Natural killer cell treated with Interleukin-12 subunit alpha and Interleukin-12 subunit beta and Interleukin-15 and Interleukin-18, amount 100 ng/mL, for 72 hours (primary cell): ENCODE measurements at regions not wholly inside any gene's neighbourhood (a gene's known extent, or its start where the extent isn't known, plus 50 kb on each side); places are given as distances from the start of the nearest gene placed in this dataset.

ENCODE experiments used
- ATAC-seq, 2 donors: fragments of 150-1000 bp; cut with Tn5 transposase in 1 of 2; sonication (Bioruptor Pico), chemical (Tn5 transposase) in 1 of 2; 2 replicates each; pipeline ENCODE4 v1.10.0; 2021
- DNase-seq: peaks from one replicate; pipeline ENCODE4 v3.0.0; 2022; ENCODE audit warnings: low spot score
- H3K27ac Mint-ChIP-seq, 2 donors: 1 replicate in 1 of 2; 2 replicates in 1 of 2; pipeline ENCODE4 v1.8.0; 2022; ENCODE audit warnings: mixed read lengths in 2 of 2, mild to moderate bottlenecking in 1 of 2, moderate library complexity in 1 of 2
- H3K27me3 Mint-ChIP-seq, 2 donors: 1 replicate in 1 of 2; 2 replicates in 1 of 2; pipeline ENCODE4 v1.8.0; 2022; ENCODE audit warnings: mixed read lengths in 2 of 2
- H3K36me3 Mint-ChIP-seq: one replicate; pipeline ENCODE4 v1.8.0; 2022; ENCODE audit warnings: mixed read lengths
- H3K4me1 Mint-ChIP-seq, 2 donors: 1 replicate in 1 of 2; 2 replicates in 1 of 2; pipeline ENCODE4 v1.8.0; 2022; ENCODE audit warnings: low read depth in 2 of 2, mixed read lengths in 2 of 2, mild to moderate bottlenecking in 1 of 2
- H3K4me3 Mint-ChIP-seq: one replicate; pipeline ENCODE4 v1.8.0; 2022; ENCODE audit warnings: mixed read lengths
- H3K9me3 Mint-ChIP-seq: 2 replicates; pipeline ENCODE4 v1.8.0; 2022; ENCODE audit warnings: mixed read lengths

GRCh38 chr3:35484929-35485530 lies 154.3 kb upstream of the ARPP21 start:
- Mint-ChIP-seq H3K4me3 (no peak overlapping the region), H3K27ac (no peak overlapping the region), H3K4me1 (no peaks in the 10 kb centered on the region), H3K36me3 (peaks cover 10% of the 10 kb centered on the region), H3K9me3 (peaks cover 17% of the 10 kb centered on the region), H3K27me3 (no peaks in the 10 kb centered on the region)
- ATAC-seq (no peak), DNase-seq (no peak)

DNA sequence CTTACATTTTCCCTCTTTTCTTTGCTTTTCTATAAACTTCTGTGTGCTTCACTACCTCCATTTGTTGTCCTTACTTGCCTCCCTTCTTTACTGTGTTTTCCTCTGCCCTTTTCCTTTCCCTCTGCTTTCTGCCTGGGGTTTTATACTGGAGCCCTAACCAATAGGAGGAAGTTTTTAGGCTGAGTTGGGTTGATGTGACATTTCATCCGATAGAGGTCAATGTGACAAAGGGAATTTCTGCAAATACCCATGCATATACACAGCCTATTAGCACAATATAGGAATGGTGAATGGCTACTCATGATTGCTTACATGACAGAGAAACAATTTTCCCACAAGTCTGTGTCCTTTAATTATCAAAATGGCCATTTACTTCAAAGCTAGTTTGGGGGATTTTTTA lies 153.0 kb upstream of the ARPP21 start:
- DNase-seq (no peak), ATAC-seq (no peak)
- Mint-ChIP-seq H3K4me1 (no peaks in the 10 kb centered on the region), H3K36me3 (peaks cover 5% of the 10 kb centered on the region), H3K27me3 (no peaks in the 10 kb centered on the region), H3K4me3 (no peak overlapping the region), H3K27ac (no peak overlapping the region), H3K9me3 (peaks cover 16% of the 10 kb centered on the region)

GRCh38 chr3:35487376-35487775 lies 151.9 kb upstream of the ARPP21 start:
- Mint-ChIP-seq H3K4me1 (no peaks in the 10 kb centered on the region), H3K36me3 (no peaks in the 10 kb centered on the region), H3K9me3 (peaks cover 20% of the 10 kb centered on the region)

GRCh38 chr3:35488526-35488925 lies 150.8 kb upstream of the ARPP21 start:
- H3K27ac Mint-ChIP-seq, result no peak overlapping the region
- no peaks in the 10 kb centered on the region for H3K4me1 Mint-ChIP-seq
- H3K36me3 Mint-ChIP-seq, result no peaks in the 10 kb centered on the region
- H3K9me3 Mint-ChIP-seq, result peaks cover 20% of the 10 kb centered on the region
- H3K4me3 Mint-ChIP-seq, result no peak overlapping the region
- no peak for ATAC-seq
- H3K27me3 Mint-ChIP-seq, result no peaks in the 10 kb centered on the region
- no peak for DNase-seq

More at GRCh38 chr3:35487376-35487775, 151.9 kb upstream of the ARPP21 start:
- Mint-ChIP-seq H3K27me3 (no peaks in the 10 kb centered on the region), H3K4me3 (no peak overlapping the region), H3K27ac (no peak overlapping the region)
- no peak for DNase-seq
- ATAC-seq, result no peak

GRCh38 chr3:35492841-35493240 lies 146.5 kb upstream of the ARPP21 start:
- Mint-ChIP-seq H3K27ac (no peak overlapping the region), H3K9me3 (peaks cover 17% of the 10 kb centered on the region), H3K4me3 (no peak overlapping the region), H3K27me3 (no peaks in the 10 kb centered on the region), H3K36me3 (peaks cover 2% of the 10 kb centered on the region), H3K4me1 (no peaks in the 10 kb centered on the region)
- ATAC-seq, result no peak
- no peak for DNase-seq

DNA sequence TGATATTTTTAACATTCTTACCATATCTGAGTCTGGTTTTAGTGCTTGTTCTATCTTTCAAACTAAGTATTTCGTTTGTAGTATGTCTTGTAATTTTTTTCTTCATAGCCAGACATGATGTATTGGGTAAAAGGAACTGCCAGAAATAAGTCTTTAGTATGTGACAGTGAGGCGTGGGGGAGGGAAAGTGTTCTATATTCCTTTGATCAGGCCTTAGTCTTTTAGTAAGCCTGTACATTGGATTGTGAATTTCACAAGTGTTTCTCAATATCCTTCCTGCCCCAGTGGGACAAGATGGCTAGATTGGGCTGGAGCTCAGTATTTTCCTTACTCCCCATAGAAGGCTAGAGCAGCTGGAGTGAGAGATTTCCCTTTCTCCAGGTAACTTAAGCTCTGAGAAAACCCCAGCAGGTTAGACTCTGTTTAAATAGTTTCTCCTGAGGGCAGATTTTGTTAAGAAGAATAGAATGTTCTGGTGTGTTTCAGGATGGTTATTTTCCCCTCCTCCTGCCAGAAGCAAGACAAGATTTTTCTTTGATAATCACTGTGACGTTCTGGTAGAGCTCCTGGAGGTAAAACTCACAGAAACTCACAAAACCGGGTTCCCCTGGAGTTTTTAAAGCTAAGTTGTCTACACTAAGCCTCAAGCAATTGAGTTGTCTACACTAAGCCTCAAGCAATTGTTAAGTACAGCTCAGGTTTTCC lies 140.7 kb upstream of the ARPP21 start:
- Mint-ChIP-seq H3K9me3 (peaks cover 9% of the 10 kb centered on the region), H3K4me1 (no peaks in the 10 kb centered on the region), H3K27me3 (no peaks in the 10 kb centered on the region), H3K36me3 (peaks cover 7% of the 10 kb centered on the region), H3K27ac (no peak overlapping the region), H3K4me3 (no peak overlapping the region)
- ATAC-seq (no peak), DNase-seq (no peak)

GRCh38 chr3:35500641-35501350 lies 138.5 kb upstream of the ARPP21 start:
- ATAC-seq, result no peak
- H3K4me3 Mint-ChIP-seq, result no peak overlapping the region
- H3K27ac Mint-ChIP-seq, result no peak overlapping the region
- DNase-seq, result no peak
- peaks cover 10% of the 10 kb centered on the region for H3K9me3 Mint-ChIP-seq
- H3K36me3 Mint-ChIP-seq, result peaks cover 7% of the 10 kb centered on the region
- no peaks in the 10 kb centered on the region for H3K4me1 Mint-ChIP-seq
- H3K27me3 Mint-ChIP-seq, result no peaks in the 10 kb centered on the region

DNA sequence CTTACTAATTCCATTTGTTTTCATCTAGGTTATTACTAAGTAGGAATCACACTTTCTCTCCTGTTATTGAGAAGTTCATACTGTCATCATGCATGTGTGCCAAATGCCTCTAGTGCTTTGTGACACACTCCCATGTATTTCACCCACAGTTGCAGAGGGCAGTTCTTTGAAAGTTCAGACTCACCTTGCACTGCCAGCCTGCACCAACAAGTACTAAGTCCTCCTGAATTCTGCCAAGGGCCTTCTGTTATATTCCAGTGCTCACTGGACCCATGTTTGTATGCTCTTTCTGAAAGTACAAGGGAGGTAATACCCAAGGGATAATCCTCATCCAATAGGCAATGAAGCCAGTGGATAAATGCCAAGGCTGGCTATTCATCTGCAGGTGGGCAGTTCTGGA lies 136.6 kb upstream of the ARPP21 start:
- peaks cover 27% of the 10 kb centered on the region for H3K9me3 Mint-ChIP-seq
- no peak for ATAC-seq
- H3K27ac Mint-ChIP-seq, result no peak overlapping the region
- H3K4me3 Mint-ChIP-seq, result no peak overlapping the region
- DNase-seq, result no peak
- peaks cover 12% of the 10 kb centered on the region for H3K36me3 Mint-ChIP-seq
- no peaks in the 10 kb centered on the region for H3K27me3 Mint-ChIP-seq
- H3K4me1 Mint-ChIP-seq, result no peaks in the 10 kb centered on the region

DNA sequence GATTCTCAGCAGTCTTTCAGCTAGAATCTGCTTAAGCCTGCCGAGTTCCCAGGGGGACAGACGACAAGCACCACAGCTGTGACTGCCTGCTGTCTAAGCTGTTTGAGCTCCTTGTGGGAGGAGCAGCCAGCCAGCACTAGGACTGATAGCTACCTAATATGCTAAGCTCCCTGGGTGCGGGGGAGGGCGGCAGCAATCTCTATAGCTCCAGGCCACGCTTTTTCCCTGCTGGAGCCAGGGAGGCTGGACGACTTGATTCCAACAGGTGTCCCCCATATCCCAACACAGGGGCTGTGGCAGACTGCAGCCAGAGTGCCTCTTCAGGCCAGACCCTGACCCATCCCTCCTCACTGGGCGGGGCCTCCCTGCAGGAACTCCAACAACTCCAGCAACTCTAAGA lies 134.1 kb upstream of the ARPP21 start:
- H3K4me1 Mint-ChIP-seq, result no peaks in the 10 kb centered on the region
- ATAC-seq, result no peak
- H3K36me3 Mint-ChIP-seq, result peaks cover 5% of the 10 kb centered on the region
- no peak for DNase-seq
- no peak overlapping the region for H3K4me3 Mint-ChIP-seq
- no peaks in the 10 kb centered on the region for H3K27me3 Mint-ChIP-seq
- H3K9me3 Mint-ChIP-seq, result peaks cover 23% of the 10 kb centered on the region
- no peak overlapping the region for H3K27ac Mint-ChIP-seq

GRCh38 chr3:35505772-35506171 lies 133.6 kb upstream of the ARPP21 start:
- ATAC-seq (no peak), DNase-seq (no peak)
- no peak overlapping the region for H3K4me3 Mint-ChIP-seq
- H3K27ac Mint-ChIP-seq, result no peak overlapping the region
- peaks cover 23% of the 10 kb centered on the region for H3K9me3 Mint-ChIP-seq
- no peaks in the 10 kb centered on the region for H3K4me1 Mint-ChIP-seq
- peaks cover 5% of the 10 kb centered on the region for H3K36me3 Mint-ChIP-seq
- no peaks in the 10 kb centered on the region for H3K27me3 Mint-ChIP-seq

DNA sequence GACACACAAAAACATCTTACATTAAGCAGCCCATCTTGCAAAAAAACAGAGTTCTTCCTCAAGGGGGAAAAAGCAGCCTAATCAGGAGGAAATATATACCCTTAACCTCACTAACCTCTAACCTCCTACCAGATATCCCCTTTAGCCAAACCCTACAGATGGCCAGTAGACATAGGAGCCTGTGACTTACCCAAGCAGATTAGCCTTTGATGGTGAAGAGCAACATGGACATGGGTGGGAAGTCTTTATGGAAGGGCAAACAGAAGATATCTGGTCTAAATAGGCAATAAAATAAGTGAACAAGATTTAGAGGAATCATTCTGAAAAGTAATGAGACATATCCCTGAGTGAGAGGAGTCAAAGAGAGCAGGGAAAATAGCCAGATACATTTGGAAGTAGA lies 119.4 kb upstream of the ARPP21 start:
- DNase-seq (no peak), ATAC-seq (no peak)
- H3K27me3 Mint-ChIP-seq, result no peaks in the 10 kb centered on the region
- no peaks in the 10 kb centered on the region for H3K36me3 Mint-ChIP-seq
- H3K27ac Mint-ChIP-seq, result no peak overlapping the region
- H3K9me3 Mint-ChIP-seq, result peaks cover 21% of the 10 kb centered on the region
- no peaks in the 10 kb centered on the region for H3K4me1 Mint-ChIP-seq
- no peak overlapping the region for H3K4me3 Mint-ChIP-seq

GRCh38 chr3:35521196-35521595 lies 118.1 kb upstream of the ARPP21 start:
- DNase-seq, result no peak
- peaks cover 23% of the 10 kb centered on the region for H3K9me3 Mint-ChIP-seq

DNA sequence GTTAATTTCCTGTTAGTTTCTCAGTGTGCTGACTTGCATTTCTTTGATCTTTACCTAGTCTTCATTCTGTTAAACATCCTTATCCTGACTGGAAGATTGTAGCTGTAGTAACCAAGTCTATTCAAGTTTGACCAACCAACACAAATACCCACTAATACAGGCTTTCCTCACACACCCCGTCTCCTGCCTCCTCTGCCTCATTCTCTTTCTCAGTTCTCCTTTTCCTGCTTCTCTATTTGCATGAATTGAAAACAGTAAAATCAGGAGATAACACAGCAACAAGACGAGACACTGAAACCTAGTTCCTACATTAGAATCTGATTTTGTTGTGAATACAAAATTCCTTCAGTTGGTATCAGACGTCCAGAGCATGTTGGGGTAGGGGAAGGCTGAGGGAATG lies 116.9 kb upstream of the ARPP21 start:
- Mint-ChIP-seq H3K4me3 (no peak overlapping the region), H3K27ac (no peak overlapping the region), H3K4me1 (no peaks in the 10 kb centered on the region), H3K27me3 (no peaks in the 10 kb centered on the region), H3K9me3 (peaks cover 24% of the 10 kb centered on the region), H3K36me3 (no peaks in the 10 kb centered on the region)
- DNase-seq, result no peak
- no peak for ATAC-seq

More at GRCh38 chr3:35521196-35521595, 118.1 kb upstream of the ARPP21 start:
- no peaks in the 10 kb centered on the region for H3K36me3 Mint-ChIP-seq
- no peak overlapping the region for H3K4me3 Mint-ChIP-seq
- H3K4me1 Mint-ChIP-seq, result no peaks in the 10 kb centered on the region
- no peaks in the 10 kb centered on the region for H3K27me3 Mint-ChIP-seq
- no peak for ATAC-seq
- H3K27ac Mint-ChIP-seq, result no peak overlapping the region

GRCh38 chr3:35523074-35523473 lies 116.3 kb upstream of the ARPP21 start:
- DNase-seq, result no peak

More at GRCh38 chr3:35523074-35523473, 116.3 kb upstream of the ARPP21 start:
- no peaks in the 10 kb centered on the region for H3K4me1 Mint-ChIP-seq
- no peak overlapping the region for H3K4me3 Mint-ChIP-seq
- no peaks in the 10 kb centered on the region for H3K27me3 Mint-ChIP-seq
- peaks cover 22% of the 10 kb centered on the region for H3K9me3 Mint-ChIP-seq
- ATAC-seq, result no peak
- no peak overlapping the region for H3K27ac Mint-ChIP-seq
- H3K36me3 Mint-ChIP-seq, result no peaks in the 10 kb centered on the region
